ENCODE measurements at regions not wholly inside any gene's neighbourhood (a gene's known extent, or its start where the extent isn't known, plus 50 kb on each side); places are given as distances from the start of the nearest gene placed in this dataset.

GRCh38 chr5:73395256-73395655 is 53.3 kb downstream of the FOXD1 start:
- DNase-seq = no peak

- DNase-seq = no peak
Measured at GRCh38 chr5:73394610-73395009, 54.0 kb downstream of the FOXD1 start.

DNA sequence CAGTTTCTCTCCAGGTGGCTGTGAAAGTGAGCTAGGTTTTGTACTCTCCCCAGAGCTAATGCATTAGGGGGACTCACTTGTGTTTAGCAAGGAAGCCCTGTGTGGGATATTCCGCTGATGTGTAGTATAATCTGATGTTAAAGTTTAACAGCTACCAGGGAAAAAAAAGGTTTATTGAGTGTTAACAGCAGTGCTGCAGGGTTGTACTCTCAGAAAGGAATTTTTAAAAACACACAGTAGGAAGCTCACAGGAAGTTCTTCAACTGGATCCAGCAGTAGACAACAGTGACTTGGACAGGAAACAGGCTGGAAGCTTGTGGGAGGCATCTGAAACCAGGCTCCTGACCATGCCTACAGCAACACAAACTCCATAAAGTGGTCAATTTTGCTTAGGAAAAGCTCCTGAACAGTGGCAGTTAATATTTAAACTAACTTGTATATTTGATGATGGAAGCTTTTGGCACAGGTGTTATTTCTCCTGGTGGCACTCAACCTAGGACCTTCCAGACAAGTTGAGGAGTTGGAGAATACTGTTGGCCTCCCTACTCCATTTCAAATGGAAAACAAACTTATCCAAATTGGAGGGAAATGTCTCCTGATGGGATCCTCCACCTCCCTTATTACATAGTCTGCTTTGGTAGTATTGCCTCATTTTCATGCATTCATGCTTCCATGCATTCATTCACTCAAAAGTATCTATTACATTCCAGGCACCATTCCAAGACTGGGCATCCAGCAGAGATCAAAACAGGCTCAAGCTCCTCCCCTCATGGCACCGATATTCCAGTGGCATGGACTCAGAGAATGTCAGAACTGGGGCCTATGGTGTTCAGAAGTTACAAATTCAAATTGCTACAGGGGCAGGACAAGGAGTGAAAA is 54.7 kb downstream of the FOXD1 start:
- no peak for DNase-seq

DNA sequence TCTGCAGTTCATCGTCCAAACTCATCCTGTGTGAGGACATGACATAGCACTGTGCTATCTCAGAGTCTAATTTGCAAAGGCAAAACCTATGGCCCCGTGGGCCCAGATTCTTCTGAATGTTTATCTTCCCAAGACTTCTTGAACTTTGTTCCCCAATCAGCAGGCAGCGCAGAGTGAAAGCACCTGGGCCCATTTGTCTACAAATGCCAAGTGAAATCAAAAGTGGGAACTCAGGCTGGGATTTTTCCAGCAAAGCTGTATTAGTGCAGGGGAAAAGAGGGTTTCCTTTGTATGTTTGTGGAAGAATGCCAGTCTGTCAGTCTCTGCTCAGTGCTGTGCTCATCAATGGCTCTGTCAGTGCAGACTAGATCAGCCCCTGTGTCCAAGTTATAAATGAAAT is 55.8 kb downstream of the FOXD1 start:
- no peak for DNase-seq

DNA sequence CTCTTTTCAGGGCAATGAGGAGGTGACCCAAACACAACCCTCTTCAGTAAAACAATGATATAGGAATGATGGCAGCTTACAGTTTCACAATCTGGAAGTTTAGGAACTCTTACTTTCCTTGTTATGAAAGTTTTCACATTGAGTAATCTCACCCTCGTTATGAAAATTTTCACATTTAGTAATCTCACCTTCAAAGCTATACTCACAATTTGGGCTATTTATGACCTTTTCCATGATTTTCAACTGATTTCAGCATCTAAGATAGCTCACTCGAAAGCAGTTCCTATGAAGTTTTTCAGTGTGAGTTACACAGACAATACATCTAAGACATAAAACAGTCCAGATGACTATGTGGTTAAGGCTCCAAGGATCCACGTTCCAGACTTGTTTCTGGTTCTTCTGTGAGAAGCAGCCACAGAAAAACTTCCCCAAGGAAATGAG is 57.1 kb downstream of the FOXD1 start:
- no peak for DNase-seq

- DNase-seq = no peak
Measured at GRCh38 chr5:73390972-73391371, 57.6 kb downstream of the FOXD1 start.

DNA sequence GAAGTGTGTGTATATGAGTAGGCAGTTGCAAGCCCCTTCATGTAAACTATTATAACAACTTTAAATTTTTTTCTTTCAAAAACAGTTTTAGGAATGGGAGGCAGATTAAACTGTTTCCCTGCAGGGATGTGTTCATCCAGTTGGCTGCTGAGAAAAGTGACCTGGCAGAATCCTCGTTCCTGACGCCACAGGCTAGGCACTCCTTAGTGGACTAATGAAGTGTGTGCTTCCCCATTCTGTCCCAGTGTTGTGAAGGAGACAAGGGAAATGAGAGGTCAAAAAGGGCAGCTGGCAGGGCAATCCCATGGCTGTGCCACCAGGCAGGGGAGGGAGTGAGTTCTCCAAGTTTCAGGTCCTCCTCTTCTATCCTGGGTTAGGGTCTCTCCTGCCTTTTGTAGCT is 59.8 kb downstream of the FOXD1 start:
- no peak for DNase-seq

GRCh38 chr5:73388306-73388684 is 60.3 kb downstream of the FOXD1 start:
- DNase-seq = no peak

DNA sequence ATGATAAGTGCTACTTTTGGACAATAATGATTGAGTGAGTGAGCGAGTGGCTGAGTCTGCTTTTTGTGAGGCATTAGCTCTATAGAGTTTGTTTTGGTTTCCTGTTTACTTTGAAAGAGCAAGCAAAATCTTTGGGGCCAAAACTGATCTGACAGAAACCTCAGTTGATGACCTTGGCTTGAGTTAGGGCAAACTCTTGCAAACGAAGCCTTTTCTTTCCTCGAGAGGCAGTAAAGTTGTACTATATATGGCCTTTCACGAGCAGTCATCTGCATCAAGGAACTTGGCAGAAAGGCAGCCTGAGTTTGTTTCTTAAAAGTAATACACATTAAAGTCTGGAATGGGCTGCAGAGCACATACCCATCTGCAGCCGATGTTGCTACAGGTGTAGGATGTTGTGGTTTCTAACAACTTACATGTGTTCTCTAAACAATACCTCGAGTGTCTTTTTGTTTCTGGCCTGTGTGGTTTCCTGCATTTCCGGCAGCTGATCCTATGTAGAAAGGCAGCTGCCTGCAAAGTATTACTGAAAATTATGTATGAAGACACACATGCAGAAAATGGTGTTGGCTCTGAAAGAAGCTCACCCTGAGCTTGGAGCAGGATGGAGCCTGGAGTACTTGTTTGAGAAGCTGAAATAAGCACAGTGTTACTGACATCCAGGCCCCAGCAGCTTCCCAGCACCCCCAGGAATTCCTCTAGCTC is 60.8 kb downstream of the FOXD1 start:
- peak; percentile 27 for DNase-seq

DNA sequence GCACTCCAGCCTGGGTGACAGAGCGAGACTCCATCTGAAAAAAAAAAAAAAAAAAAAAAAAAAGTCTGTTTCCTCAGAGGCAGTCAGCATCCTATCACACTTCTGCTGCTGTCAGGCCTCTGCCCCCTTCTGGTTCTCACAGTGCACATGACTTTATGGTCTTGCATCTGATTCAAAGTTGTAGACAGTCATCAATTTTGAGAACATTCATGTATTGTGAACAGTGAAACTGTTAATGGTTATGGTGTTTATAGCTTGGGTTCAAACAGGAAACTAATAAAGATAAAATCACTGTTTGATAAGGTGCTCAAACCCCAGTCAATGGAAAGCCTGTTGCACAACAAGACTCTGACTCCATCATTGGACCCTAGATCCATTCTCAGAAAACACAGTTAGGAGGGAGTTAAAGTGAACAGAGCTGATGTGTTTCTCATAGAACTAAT is 61.4 kb downstream of the FOXD1 start:
- DNase-seq = no peak

DNA sequence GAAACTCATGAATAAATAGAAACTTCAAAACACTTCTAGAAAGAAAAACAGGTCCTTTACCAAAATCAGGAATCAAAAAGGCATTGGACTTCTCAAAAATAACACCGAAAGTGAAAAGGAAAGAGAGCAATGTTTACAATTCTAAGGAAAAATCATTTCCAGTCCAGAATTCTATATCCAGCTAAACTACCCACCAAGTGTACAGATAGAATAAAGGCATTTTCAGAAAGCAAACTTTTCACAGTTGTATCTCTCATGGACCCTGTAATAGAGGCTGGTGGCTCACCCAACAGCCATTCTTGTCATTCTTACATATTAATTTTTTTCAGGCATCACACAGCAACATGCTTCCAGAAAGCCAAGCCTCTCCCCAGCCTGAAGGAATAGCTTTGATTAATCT is 63.7 kb downstream of the FOXD1 start:
- no peak for DNase-seq

GRCh38 chr5:73382401-73382740 is 66.2 kb downstream of the FOXD1 start:
- no peak for DNase-seq

GRCh38 chr5:73381590-73382400 is 66.8 kb downstream of the FOXD1 start:
- no peak for DNase-seq

DNA sequence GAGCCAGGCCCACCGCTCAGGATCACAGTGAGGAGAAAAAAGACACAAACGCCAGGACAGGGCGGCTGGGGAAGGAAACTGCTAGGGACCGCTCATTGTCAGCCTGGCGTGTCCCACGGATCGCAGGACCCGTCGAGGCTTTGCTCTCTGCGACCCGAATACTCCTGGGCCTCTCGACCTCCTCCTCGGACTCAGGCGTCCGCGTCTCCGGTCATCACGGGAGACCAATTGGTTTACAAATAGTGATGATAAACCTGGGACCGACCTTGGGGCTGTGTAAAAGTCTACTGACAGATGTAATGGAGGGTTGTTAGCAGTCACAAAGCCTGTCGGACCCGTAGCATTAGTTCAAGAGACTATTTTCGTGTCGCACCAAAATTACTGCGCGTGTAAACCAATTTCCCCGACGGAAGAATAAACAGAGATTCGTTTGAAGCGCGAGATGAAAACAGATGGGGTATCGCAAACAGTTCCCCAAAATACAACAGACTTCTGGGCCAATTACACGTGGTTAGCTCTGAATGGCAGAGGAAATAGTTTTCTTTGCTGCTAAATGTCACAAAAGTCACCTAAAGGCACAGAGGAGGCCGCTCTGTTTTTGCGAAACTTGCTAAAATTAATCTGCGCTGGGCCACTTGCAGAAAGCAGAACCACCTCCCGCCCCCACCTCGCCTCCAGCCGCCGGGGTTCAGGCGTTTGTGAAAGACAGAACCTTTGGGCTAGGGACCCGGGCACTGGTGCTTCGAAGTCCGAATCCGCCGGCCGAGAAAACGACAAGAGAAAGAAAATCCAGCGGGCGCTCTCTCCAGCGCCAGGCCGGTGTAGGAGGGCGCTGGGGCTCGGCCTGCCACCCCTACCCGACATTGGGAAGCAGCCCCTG is 67.6 kb downstream of the FOXD1 start:
- no peak for DNase-seq

- DNase-seq = no peak
Measured at GRCh38 chr5:73380041-73380440, 68.5 kb downstream of the FOXD1 start.

DNA sequence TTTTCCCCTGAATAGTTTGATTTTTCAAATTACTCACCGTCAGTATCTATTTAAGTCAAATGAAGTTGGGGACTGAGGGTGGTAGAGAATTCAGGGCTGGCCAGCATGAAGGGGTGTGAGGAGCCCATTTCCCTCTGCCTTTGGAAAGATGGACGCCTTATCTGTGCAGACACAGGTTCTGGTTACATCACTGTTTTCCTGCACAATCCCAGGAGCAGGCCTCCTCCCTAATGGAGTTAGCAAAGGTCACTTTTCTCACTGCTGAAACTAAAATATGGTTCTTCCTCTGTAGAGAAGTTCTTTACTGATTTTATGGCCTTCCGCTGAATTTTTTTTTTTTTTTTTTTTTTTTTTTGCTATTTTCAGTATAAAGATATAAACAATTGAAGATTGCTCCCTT is 69.1 kb downstream of the FOXD1 start:
- DNase-seq = no peak

- no peak for DNase-seq
Measured at GRCh38 chr5:73378765-73379164, 69.8 kb downstream of the FOXD1 start.

DNA sequence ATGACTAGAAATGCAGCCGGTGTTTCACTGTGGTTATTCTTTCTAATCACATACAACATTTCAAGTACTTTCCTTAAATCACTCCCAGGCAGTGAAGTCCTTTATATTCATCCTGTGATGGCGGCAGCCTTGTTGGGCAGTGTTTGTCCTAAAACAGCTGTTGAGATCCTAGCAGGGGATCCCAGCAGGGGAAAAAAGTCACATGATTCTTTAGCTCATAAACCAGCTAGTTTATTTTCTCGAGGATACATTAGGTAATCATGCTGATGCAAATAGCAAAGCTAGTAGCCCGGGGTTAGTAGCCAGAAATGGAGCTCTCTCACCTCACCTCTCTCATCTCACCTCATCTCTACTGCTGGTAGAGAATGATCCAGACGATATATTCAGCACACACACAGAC is 70.5 kb downstream of the FOXD1 start:
- DNase-seq = no peak

- no peak for DNase-seq
Measured at GRCh38 chr5:73376618-73377170, 71.9 kb downstream of the FOXD1 start.

- no peak for DNase-seq
Measured at GRCh38 chr5:73375949-73376348, 72.6 kb downstream of the FOXD1 start.

DNA sequence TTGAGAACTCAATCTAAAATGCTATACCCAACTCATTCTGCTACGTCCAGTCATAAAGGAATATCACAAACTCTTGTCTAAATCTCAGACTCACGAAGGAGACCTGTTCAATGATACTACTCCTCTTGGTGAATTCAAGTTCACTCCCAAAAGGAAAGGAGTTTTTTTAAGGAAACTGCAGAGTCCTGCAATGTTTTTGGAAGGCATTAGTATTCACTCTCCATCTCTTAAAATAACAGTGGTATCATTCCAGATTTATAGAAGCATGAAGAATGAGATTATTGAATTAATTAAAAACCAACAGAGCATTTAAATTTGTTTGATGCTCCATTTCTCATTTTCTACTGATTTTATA is 73.4 kb downstream of the FOXD1 start:
- no peak for DNase-seq

GRCh38 chr5:73374520-73375190 is 73.9 kb downstream of the FOXD1 start:
- no peak for DNase-seq

All from NCI-H2107 (cell line).